ENCODE measurements at regions not wholly inside any gene's neighbourhood (a gene's known extent, or its start where the extent isn't known, plus 50 kb on each side); places are given as distances from the start of the nearest gene placed in this dataset.

- DNase-seq (ENCODE audit: extremely low read depth, low read depth), result no peak
- H3K4me3 ChIP-seq (replicated peaks; ENCODE audit: low read depth, low read length), result no peak overlapping the region
- TF ChIP-seq CTCF (IDR thresholded peaks at IDR 0.05; ENCODE audit: low read depth, low read length, missing control alignments), result no peak
These were observed 524.4 kb downstream of the LMO7 start for GRCh38 chr13:76160506-76160905.

- DNase-seq (ENCODE audit: extremely low read depth, low read depth), result no peak
- no peak overlapping the region for H3K4me3 ChIP-seq (replicated peaks; ENCODE audit: low read depth, low read length)
- no peak for TF ChIP-seq CTCF (IDR thresholded peaks at IDR 0.05; ENCODE audit: low read depth, low read length, missing control alignments)
These were observed 521.8 kb downstream of the LMO7 start for GRCh38 chr13:76157926-76158325.

- DNase-seq (ENCODE audit: extremely low read depth, low read depth), result no peak
- H3K4me3 ChIP-seq (replicated peaks; ENCODE audit: low read depth, low read length), result no peak overlapping the region
- no peak for TF ChIP-seq CTCF (IDR thresholded peaks at IDR 0.05; ENCODE audit: low read depth, low read length, missing control alignments)
These were observed 517.1 kb downstream of the LMO7 start for GRCh38 chr13:76153239-76153638.

GRCh38 chr13:76148926-76149325 is 512.8 kb downstream of the LMO7 start:
- DNase-seq (ENCODE audit: extremely low read depth, low read depth), result no peak
- TF ChIP-seq CTCF (IDR thresholded peaks at IDR 0.05; ENCODE audit: low read depth, low read length, missing control alignments), result no peak
- no peak overlapping the region for H3K4me3 ChIP-seq (replicated peaks; ENCODE audit: low read depth, low read length)

- no peak overlapping the region for H3K4me3 ChIP-seq (replicated peaks; ENCODE audit: low read depth, low read length)
- DNase-seq (ENCODE audit: extremely low read depth, low read depth), result no peak
- TF ChIP-seq CTCF (IDR thresholded peaks at IDR 0.05; ENCODE audit: low read depth, low read length, missing control alignments), result no peak
These were observed 512.2 kb downstream of the LMO7 start for GRCh38 chr13:76148374-76148773.

GRCh38 chr13:76132532-76132931 is 496.4 kb downstream of the LMO7 start:
- no peak overlapping the region for H3K4me3 ChIP-seq (replicated peaks; ENCODE audit: low read depth, low read length)
- no peak for DNase-seq (ENCODE audit: extremely low read depth, low read depth)
- no peak for TF ChIP-seq CTCF (IDR thresholded peaks at IDR 0.05; ENCODE audit: low read depth, low read length, missing control alignments)

- DNase-seq (ENCODE audit: extremely low read depth, low read depth), result no peak
- no peak for TF ChIP-seq CTCF (IDR thresholded peaks at IDR 0.05; ENCODE audit: low read depth, low read length, missing control alignments)
- H3K4me3 ChIP-seq (replicated peaks; ENCODE audit: low read depth, low read length), result no peak overlapping the region
These were observed 495.4 kb downstream of the LMO7 start for GRCh38 chr13:76131551-76131950.
